WI38 (cell line): ENCODE measurements at regions not wholly inside any gene's neighbourhood (a gene's known extent, or its start where the extent isn't known, plus 50 kb on each side); places are given as distances from the start of the nearest gene placed in this dataset.

Source experiments
- H3K4me3 ChIP-seq: 2 replicates; pipeline ENCODE4 v1.5.1; 2011; ENCODE audit warnings: low read depth, mild to moderate bottlenecking, control low read depth, low read length
- CTCF ChIP-seq: IDR thresholded peaks from 2 replicates; pipeline ENCODE4 v1.5.1; 2012; ENCODE audit warnings: low read depth, mild to moderate bottlenecking, control low read depth, low read length

GRCh38 chr2:150140777-150141176 is 346.7 kb downstream of the RND3 start:
- no peak for TF ChIP-seq CTCF

DNA sequence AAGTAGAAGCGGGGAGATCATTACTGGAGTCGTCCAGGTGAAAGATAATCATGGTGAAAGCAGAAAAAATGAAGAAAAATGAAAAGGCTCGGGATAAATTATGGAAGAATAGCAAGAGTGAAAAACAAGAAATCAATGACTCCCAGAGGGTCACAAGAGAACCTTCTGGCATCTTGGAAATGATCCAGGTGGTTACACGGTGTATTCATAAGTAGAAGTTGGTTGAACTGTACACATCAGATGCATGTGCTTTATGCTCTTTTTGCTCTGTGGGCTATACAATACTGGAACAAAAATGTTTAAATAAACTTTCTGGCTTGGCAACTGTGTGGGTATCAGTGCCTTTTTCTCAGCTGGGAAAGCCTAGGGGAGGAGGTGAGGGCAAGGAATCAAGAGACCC is 348.9 kb downstream of the RND3 start:
- no peak for TF ChIP-seq CTCF
- no peak overlapping the region for H3K4me3 ChIP-seq

More at GRCh38 chr2:150140777-150141176, 346.7 kb downstream of the RND3 start:
- H3K4me3 ChIP-seq = no peak overlapping the region

DNA sequence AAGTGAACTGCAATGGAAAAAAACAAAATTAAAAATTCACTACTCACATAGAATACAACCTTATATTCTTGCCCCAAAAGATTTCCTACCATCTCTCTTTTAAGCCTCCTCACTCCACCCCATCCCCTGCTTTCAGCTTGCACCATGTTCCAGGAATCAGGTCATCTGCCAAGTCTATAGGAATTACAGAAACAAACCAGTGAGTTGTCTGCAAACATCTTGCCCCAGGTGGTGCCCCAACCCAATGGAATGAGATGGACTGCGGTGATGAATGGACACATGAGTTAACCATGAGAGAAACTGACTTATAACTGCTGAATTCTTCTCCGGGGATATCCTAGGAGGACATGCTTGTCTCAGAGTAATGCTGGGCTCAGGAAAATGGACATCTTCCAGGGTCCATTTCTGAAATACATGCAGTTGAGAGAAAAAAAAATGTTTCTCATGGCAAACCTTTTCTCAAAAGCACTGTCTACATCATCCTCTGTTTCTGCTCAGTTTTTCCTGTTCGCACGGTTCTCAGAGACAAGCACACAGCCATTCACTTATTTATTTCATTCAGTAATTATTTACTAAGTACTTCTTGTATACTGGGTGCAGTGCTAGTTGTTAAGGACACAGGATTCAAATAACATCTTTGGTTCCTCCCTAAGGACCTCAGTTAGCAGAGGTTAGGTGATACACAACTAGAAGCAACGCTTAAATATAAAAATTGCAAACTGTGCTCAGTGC is 350.0 kb downstream of the RND3 start:
- no peak for TF ChIP-seq CTCF

GRCh38 chr2:150136893-150137292 is 350.6 kb downstream of the RND3 start:
- H3K4me3 ChIP-seq = no peak overlapping the region
- no peak for TF ChIP-seq CTCF

More for the DNA sequence above, 350.0 kb downstream of the RND3 start:
- no peak overlapping the region for H3K4me3 ChIP-seq

GRCh38 chr2:150136401-150136800 is 351.1 kb downstream of the RND3 start:
- no peak overlapping the region for H3K4me3 ChIP-seq
- no peak for TF ChIP-seq CTCF

GRCh38 chr2:150135223-150135883 is 352.1 kb downstream of the RND3 start:
- H3K4me3 ChIP-seq = no peak overlapping the region
- TF ChIP-seq CTCF = no peak

DNA sequence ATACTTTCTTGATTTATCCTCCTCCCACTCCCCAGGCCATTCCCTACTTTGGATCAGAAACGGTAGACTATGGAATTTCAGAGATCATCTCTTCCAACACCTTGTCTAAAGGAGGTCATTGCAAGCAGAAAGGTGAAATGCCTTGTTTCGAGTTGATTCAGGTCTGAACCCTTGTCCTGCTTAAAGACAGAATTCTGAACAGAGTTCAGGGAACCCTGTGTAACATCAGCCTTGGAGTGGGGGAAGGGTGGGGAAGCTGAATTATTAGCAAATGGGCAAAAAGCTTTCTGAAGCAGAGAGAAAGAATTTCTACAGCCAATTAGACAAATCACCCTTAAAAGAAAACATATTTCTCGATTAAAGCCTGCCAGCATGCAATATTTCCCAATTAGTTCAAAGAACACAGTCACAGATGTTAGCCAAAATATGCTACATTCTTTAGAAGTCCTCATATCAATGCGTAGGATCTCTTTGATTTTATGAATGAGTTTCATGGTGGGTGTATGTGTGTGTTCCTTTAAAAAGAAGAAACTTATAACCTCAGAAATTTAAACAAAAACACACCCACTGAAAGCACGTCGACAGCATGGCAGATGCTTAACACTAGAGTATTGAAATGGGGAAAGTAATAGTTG is 353.1 kb downstream of the RND3 start:
- TF ChIP-seq CTCF = no peak
- no peak overlapping the region for H3K4me3 ChIP-seq
